ENCODE measurements at regions not wholly inside any gene's neighbourhood (a gene's known extent, or its start where the extent isn't known, plus 50 kb on each side); places are given as distances from the start of the nearest gene placed in this dataset.

- no peak overlapping the region for H2AFZ ChIP-seq (ENCODE audit: low read depth, low read length)
- no peak overlapping the region for H3K27ac ChIP-seq (ENCODE audit: low read length)
- H3K79me2 ChIP-seq (ENCODE audit: low read length) = no peaks in the 10 kb centered on the region
- H3K4me1 ChIP-seq (ENCODE audit: low read length) = no peaks in the 10 kb centered on the region
- H3K4me2 ChIP-seq (ENCODE audit: low read length) = no peak overlapping the region
- no peaks in the 10 kb centered on the region for H4K20me1 ChIP-seq (ENCODE audit: insufficient read depth, low read length)
- no peak for TF ChIP-seq CTCF (IDR thresholded peaks at IDR 0.05; ENCODE audit: low read depth, low read length)
- TF ChIP-seq EZH2phosphoT487 (IDR thresholded peaks at IDR 0.05; ENCODE audit: low read depth) = no peak
- H3K9me3 ChIP-seq (ENCODE audit: insufficient read depth, low read length) = no peaks in the 10 kb centered on the region
- no peak overlapping the region for H3K4me3 ChIP-seq (ENCODE audit: low read length)
- no peaks in the 10 kb centered on the region for H3K27me3 ChIP-seq (ENCODE audit: low read depth, low read length)
- H3K36me3 ChIP-seq (replicated peaks; ENCODE audit: low read depth, low read length) = no peaks in the 10 kb centered on the region
- no peak overlapping the region for H3K9ac ChIP-seq (ENCODE audit: low read length)
Measured at GRCh38 chr1:34436836-34437235, 260.1 kb downstream of the C1orf94 start.

GRCh38 chr1:34441259-34442069, 264.8 kb downstream of the C1orf94 start:
- no peaks in the 10 kb centered on the region for H3K36me3 ChIP-seq (replicated peaks; ENCODE audit: low read depth, low read length)
- no peak overlapping the region for H3K4me2 ChIP-seq (ENCODE audit: low read length)
- H3K79me2 ChIP-seq (ENCODE audit: low read length) = no peaks in the 10 kb centered on the region
- H3K9me3 ChIP-seq (ENCODE audit: insufficient read depth, low read length) = no peaks in the 10 kb centered on the region
- no peak for TF ChIP-seq EZH2phosphoT487 (IDR thresholded peaks at IDR 0.05; ENCODE audit: low read depth)
- no peak for TF ChIP-seq CTCF (IDR thresholded peaks at IDR 0.05; ENCODE audit: low read depth, low read length)
- no peaks in the 10 kb centered on the region for H3K27me3 ChIP-seq (ENCODE audit: low read depth, low read length)
- no peak overlapping the region for H3K9ac ChIP-seq (ENCODE audit: low read length)
- H3K4me1 ChIP-seq (ENCODE audit: low read length) = no peaks in the 10 kb centered on the region
- no peaks in the 10 kb centered on the region for H4K20me1 ChIP-seq (ENCODE audit: insufficient read depth, low read length)
- no peak overlapping the region for H3K4me3 ChIP-seq (ENCODE audit: low read length)
- H3K27ac ChIP-seq (ENCODE audit: low read length) = no peak overlapping the region
- H2AFZ ChIP-seq (ENCODE audit: low read depth, low read length) = no peak overlapping the region

- Histone ChIP-seq H3K4me1 (ENCODE audit: low read length) (no peaks in the 10 kb centered on the region), H3K4me2 (ENCODE audit: low read length) (no peak overlapping the region), H3K79me2 (ENCODE audit: low read length) (no peaks in the 10 kb centered on the region), H3K27me3 (ENCODE audit: low read depth, low read length) (no peaks in the 10 kb centered on the region), H4K20me1 (ENCODE audit: insufficient read depth, low read length) (no peaks in the 10 kb centered on the region), H3K27ac (ENCODE audit: low read length) (no peak overlapping the region), H3K4me3 (ENCODE audit: low read length) (no peak overlapping the region), H3K36me3 (replicated peaks; ENCODE audit: low read depth, low read length) (no peaks in the 10 kb centered on the region), H3K9me3 (ENCODE audit: insufficient read depth, low read length) (no peaks in the 10 kb centered on the region), H3K9ac (ENCODE audit: low read length) (no peak overlapping the region), H2AFZ (ENCODE audit: low read depth, low read length) (no peak overlapping the region)
- TF ChIP-seq CTCF (IDR thresholded peaks at IDR 0.05; ENCODE audit: low read depth, low read length) (no peak), EZH2phosphoT487 (IDR thresholded peaks at IDR 0.05; ENCODE audit: low read depth) (no peak)
Measured at GRCh38 chr1:34444516-34444915, 267.8 kb downstream of the C1orf94 start.

- no peaks in the 10 kb centered on the region for H4K20me1 ChIP-seq (ENCODE audit: insufficient read depth, low read length)
- no peak overlapping the region for H3K9ac ChIP-seq (ENCODE audit: low read length)
- H2AFZ ChIP-seq (ENCODE audit: low read depth, low read length) = no peak overlapping the region
- H3K4me3 ChIP-seq (ENCODE audit: low read length) = no peak overlapping the region
- H3K27me3 ChIP-seq (ENCODE audit: low read depth, low read length) = no peaks in the 10 kb centered on the region
- no peaks in the 10 kb centered on the region for H3K36me3 ChIP-seq (replicated peaks; ENCODE audit: low read depth, low read length)
- H3K4me1 ChIP-seq (ENCODE audit: low read length) = no peaks in the 10 kb centered on the region
- no peak overlapping the region for H3K27ac ChIP-seq (ENCODE audit: low read length)
- H3K9me3 ChIP-seq (ENCODE audit: insufficient read depth, low read length) = no peaks in the 10 kb centered on the region
- no peaks in the 10 kb centered on the region for H3K79me2 ChIP-seq (ENCODE audit: low read length)
- H3K4me2 ChIP-seq (ENCODE audit: low read length) = no peak overlapping the region
- TF ChIP-seq EZH2phosphoT487 (IDR thresholded peaks at IDR 0.05; ENCODE audit: low read depth) = no peak
- TF ChIP-seq CTCF (IDR thresholded peaks at IDR 0.05; ENCODE audit: low read depth, low read length) = no peak
Measured at GRCh38 chr1:34450325-34450724, 273.6 kb downstream of the C1orf94 start.

All from OCI-LY3 (cell line).